ENCODE measurements at regions not wholly inside any gene's neighbourhood (a gene's known extent, or its start where the extent isn't known, plus 50 kb on each side); places are given as distances from the start of the nearest gene placed in this dataset.

- Histone ChIP-seq H3K27ac (no peak overlapping the region), H3K36me3 (no peaks in the 10 kb centered on the region), H3K4me3 (ENCODE audit: low read depth in 1 of 2, low read length in 1 of 2) (no peak overlapping the region), H3K9me3 (no peaks in the 10 kb centered on the region), H3K4me1 (ENCODE audit: control insufficient read depth in 1 of 2, insufficient read depth in 1 of 2, low read depth in 1 of 2, low read length in 1 of 2) (no peaks in the 10 kb centered on the region), H3K27me3 (peaks cover 20% of the 10 kb centered on the region)
- no peak for TF ChIP-seq CTCF (IDR thresholded peaks at IDR 0.05)
These were observed 130.6 kb upstream of the EPB41L4A start for GRCh38 chr5:112549605-112550166.

DNA sequence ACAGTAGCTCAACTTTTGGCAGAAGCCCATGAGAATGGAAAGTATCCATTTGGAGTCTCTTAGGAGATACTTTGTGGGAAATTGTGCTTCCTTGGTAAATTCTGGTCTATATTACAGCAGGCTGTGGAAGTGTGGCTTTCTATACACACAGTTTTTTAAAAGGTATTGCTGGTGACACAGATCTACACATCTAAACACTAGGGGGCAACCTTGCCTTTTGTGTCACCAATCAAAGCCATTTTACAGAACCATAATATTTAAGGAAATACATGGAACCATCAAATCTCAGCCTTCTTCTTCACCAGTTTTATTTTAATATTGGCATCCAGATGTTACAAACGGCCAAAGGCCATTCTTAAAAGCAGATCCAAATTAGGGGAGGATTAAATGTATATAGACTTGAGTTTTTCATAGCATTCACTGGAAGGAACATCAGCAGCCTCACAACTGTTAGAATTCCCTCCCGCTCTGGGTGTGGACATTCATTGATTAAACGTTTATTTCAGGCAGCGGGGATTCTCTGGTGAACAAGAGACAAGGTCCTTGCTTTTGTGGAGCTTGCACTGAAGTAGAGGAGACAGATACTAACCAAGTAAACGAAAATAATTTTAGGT, 132.4 kb upstream of the EPB41L4A start:
- no peaks in the 10 kb centered on the region for H3K9me3 ChIP-seq

DNA sequence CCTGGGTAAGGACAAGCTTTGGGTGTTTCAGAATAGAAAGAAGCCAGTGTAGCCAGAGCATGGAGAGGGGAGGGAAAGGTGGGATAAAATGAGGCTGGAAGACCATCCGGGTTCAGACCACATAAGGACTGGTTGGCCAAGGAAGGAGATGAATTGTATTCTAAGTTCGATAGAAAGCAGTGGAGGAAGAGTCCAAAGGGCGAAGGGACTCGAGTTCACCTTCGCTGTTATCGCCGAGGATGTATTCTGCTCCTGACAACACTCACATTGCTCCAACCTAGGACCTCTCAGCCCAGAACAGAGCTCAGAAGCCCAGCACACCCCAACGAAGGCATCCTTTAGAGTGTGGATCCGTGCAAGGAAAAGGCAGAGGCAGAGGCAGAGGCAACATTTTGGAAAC, 133.1 kb upstream of the EPB41L4A start:
- no peak for TF ChIP-seq CTCF (IDR thresholded peaks at IDR 0.05)
- H3K9me3 ChIP-seq = no peaks in the 10 kb centered on the region

More for the DNA sequence above, 132.4 kb upstream of the EPB41L4A start:
- Histone ChIP-seq H3K36me3 (no peaks in the 10 kb centered on the region), H3K4me1 (ENCODE audit: control insufficient read depth in 1 of 2, insufficient read depth in 1 of 2, low read depth in 1 of 2, low read length in 1 of 2) (no peaks in the 10 kb centered on the region), H3K27me3 (peaks cover 20% of the 10 kb centered on the region), H3K27ac (no peak overlapping the region), H3K4me3 (ENCODE audit: low read depth in 1 of 2, low read length in 1 of 2) (no peak overlapping the region)
- TF ChIP-seq CTCF (IDR thresholded peaks at IDR 0.05) = no peak

DNA sequence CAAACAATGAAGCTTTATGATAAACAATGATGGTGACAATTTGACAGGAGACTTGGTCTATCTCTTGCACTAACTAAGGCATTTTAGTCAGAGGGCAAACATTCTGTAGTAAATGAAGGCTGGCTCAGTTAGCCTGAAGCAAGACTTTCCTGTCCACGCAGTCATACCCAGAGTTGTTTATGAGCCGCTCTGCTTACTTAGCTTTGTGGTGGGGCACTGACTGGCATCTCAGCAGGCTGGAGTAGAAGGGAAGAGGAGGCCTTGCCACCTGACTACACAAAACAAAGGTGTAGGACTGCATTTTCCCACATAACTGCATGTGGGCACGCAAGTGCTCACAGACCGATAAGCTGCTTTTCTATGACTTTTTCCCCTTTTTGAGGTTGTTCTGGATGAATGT, 133.7 kb upstream of the EPB41L4A start:
- Histone ChIP-seq H3K27me3 (peaks cover 20% of the 10 kb centered on the region), H3K4me3 (ENCODE audit: low read depth in 1 of 2, low read length in 1 of 2) (no peak overlapping the region), H3K4me1 (ENCODE audit: control insufficient read depth in 1 of 2, insufficient read depth in 1 of 2, low read depth in 1 of 2, low read length in 1 of 2) (no peaks in the 10 kb centered on the region), H3K27ac (no peak overlapping the region), H3K36me3 (no peaks in the 10 kb centered on the region), H3K9me3 (no peaks in the 10 kb centered on the region)
- no peak for TF ChIP-seq CTCF (IDR thresholded peaks at IDR 0.05)

More for the DNA sequence above, 133.1 kb upstream of the EPB41L4A start:
- peaks cover 20% of the 10 kb centered on the region for H3K27me3 ChIP-seq
- no peak overlapping the region for H3K4me3 ChIP-seq (ENCODE audit: low read depth in 1 of 2, low read length in 1 of 2)
- no peak overlapping the region for H3K27ac ChIP-seq
- H3K4me1 ChIP-seq (ENCODE audit: control insufficient read depth in 1 of 2, insufficient read depth in 1 of 2, low read depth in 1 of 2, low read length in 1 of 2) = no peaks in the 10 kb centered on the region
- no peaks in the 10 kb centered on the region for H3K36me3 ChIP-seq

GRCh38 chr5:112554101-112554977, 135.3 kb upstream of the EPB41L4A start:
- H3K27me3 ChIP-seq = peaks cover 15% of the 10 kb centered on the region
- no peak overlapping the region for H3K27ac ChIP-seq
- H3K36me3 ChIP-seq = no peaks in the 10 kb centered on the region
- H3K4me1 ChIP-seq (ENCODE audit: control insufficient read depth in 1 of 2, insufficient read depth in 1 of 2, low read depth in 1 of 2, low read length in 1 of 2) = no peaks in the 10 kb centered on the region
- TF ChIP-seq CTCF (IDR thresholded peaks at IDR 0.05) = no peak
- no peak overlapping the region for H3K4me3 ChIP-seq (ENCODE audit: low read depth in 1 of 2, low read length in 1 of 2)
- no peaks in the 10 kb centered on the region for H3K9me3 ChIP-seq

Measured in neutrophil (primary cell).